Glutamatergic neuron (in vitro differentiated cells): ENCODE measurements at regions not wholly inside any gene's neighbourhood (a gene's known extent, or its start where the extent isn't known, plus 50 kb on each side); places are given as distances from the start of the nearest gene placed in this dataset.

Experiments used
- DNase-seq: peaks from one replicate; pipeline ENCODE4 v3.0.0; 2022
- H3K27ac Mint-ChIP-seq: one replicate; pipeline ENCODE4 v1.8.0; 2020; ENCODE audit warnings: mild to moderate bottlenecking, mixed read lengths, inconsistent platforms; ENCODE audit not compliant: unreplicated experiment
- H3K27me3 Mint-ChIP-seq: one replicate; pipeline ENCODE4 v1.8.0; 2020; ENCODE audit warnings: mild to moderate bottlenecking, moderate library complexity, mixed read lengths, inconsistent platforms; ENCODE audit not compliant: unreplicated experiment
- H3K36me3 Mint-ChIP-seq: one replicate; pipeline ENCODE4 v1.8.0; 2020; ENCODE audit warnings: mild to moderate bottlenecking, mixed read lengths, inconsistent platforms; ENCODE audit not compliant: unreplicated experiment
- H3K4me1 Mint-ChIP-seq: one replicate; pipeline ENCODE4 v1.8.0; 2020; ENCODE audit warnings: mild to moderate bottlenecking, low read depth, mixed read lengths, inconsistent platforms; ENCODE audit not compliant: unreplicated experiment
- H3K4me3 Mint-ChIP-seq: one replicate; pipeline ENCODE4 v1.8.0; 2020; ENCODE audit warnings: mild to moderate bottlenecking, mixed read lengths, inconsistent platforms; ENCODE audit not compliant: unreplicated experiment
- H3K9me3 Mint-ChIP-seq: one replicate; pipeline ENCODE4 v1.8.0; 2020; ENCODE audit warnings: mild to moderate bottlenecking, moderate library complexity, mixed read lengths, inconsistent platforms; ENCODE audit not compliant: unreplicated experiment
- CTCF ChIP-seq: fragments of 200-600 bp; sonication (generic); IDR thresholded peaks from one replicate; pipeline ENCODE4 v1.5.0; 2021; ENCODE audit not compliant: partially characterized antibody, unreplicated experiment

DNA sequence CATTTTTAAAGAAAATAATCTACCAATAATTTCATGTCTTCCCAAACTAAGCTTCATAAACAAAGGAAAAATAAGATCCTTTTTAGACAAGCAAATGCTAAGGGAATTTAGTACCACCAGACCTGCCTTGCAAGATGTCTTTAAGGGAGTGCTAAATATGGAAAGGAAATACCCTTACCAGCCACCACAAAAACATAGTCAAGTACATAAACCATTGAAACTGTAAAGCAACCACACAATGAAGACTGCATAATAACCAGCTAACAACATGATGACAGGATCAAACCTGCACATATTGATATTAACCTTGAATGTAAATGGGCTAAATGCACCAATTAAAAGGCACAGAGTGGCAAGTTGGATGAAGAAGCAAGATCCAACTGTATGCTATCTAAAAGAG lies 586.5 kb upstream of the NRG3 start:
- no peaks in the 10 kb centered on the region for H3K36me3 Mint-ChIP-seq
- no peaks in the 10 kb centered on the region for H3K27me3 Mint-ChIP-seq
- no peak overlapping the region for H3K27ac Mint-ChIP-seq
- no peaks in the 10 kb centered on the region for H3K4me1 Mint-ChIP-seq
- no peak overlapping the region for H3K4me3 Mint-ChIP-seq
- H3K9me3 Mint-ChIP-seq, result no peaks in the 10 kb centered on the region
- no peak for DNase-seq
- no peak for TF ChIP-seq CTCF

DNA sequence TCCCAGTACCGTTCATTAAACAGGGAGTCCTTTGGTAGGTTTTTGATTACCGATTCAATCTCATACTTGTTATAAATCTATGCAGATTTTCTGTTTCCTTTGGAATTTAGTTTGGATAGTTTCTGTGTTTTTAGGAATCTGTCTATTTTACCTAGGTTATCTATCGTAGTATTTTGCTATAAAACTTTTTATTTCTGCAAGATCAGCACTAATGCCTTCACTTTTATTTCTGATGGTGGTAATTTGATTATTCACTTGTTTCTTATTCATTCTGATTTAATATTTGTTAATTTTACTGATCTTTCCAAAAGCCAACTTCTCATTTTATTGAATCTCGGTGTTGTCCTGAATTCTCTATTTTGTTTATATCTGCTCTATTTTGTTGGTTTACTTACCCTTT lies 577.7 kb upstream of the NRG3 start:
- H3K9me3 Mint-ChIP-seq, result no peaks in the 10 kb centered on the region
- H3K27ac Mint-ChIP-seq, result no peak overlapping the region
- DNase-seq, result no peak
- TF ChIP-seq CTCF, result no peak
- no peaks in the 10 kb centered on the region for H3K27me3 Mint-ChIP-seq
- no peaks in the 10 kb centered on the region for H3K4me1 Mint-ChIP-seq
- H3K36me3 Mint-ChIP-seq, result no peaks in the 10 kb centered on the region
- H3K4me3 Mint-ChIP-seq, result no peak overlapping the region

GRCh38 chr10:81303656-81304055 lies 571.3 kb upstream of the NRG3 start:
- DNase-seq, result no peak
- peaks cover 2% of the 10 kb centered on the region for H3K27me3 Mint-ChIP-seq
- H3K36me3 Mint-ChIP-seq, result no peaks in the 10 kb centered on the region
- no peak overlapping the region for H3K4me3 Mint-ChIP-seq
- H3K9me3 Mint-ChIP-seq, result no peaks in the 10 kb centered on the region
- no peak for TF ChIP-seq CTCF
- H3K27ac Mint-ChIP-seq, result no peak overlapping the region
- no peaks in the 10 kb centered on the region for H3K4me1 Mint-ChIP-seq

DNA sequence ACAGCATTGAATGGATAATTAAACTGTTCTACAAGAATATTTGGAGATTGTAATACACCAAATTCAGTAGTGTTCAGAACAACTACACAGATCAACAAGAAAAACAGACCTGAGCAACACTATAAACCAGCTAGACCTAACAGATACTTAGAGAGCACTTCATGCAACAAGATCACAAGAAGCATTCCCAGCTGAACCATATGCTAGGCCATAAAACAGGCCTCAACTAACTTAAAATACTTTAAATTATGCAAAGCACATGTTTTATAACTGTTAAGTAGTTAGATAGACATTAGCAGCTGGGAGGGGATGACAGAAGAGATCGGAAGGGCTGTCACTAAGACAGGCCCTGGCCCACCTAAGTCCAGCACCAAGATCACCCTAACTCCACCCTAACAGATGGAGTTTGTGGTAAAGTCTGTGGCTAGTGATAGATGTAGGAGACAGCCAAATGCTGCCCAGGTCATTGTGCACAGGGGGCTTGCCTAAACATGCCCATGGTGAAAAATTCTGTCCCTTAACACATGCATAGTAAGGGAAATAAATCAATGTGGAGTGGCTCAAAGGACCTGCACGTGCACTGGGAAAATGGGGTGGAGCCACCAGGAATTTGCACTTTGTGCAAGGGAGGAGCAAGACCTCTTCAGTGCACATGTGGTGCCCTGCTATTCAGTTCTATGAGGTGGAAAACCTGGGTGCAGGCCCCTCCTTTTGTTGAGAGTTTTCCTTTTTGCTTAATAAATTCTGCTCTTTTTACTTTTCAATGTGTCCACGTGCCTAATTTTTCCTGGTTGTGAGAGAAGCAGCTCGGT lies 567.8 kb upstream of the NRG3 start:
- H3K4me3 Mint-ChIP-seq, result no peak overlapping the region
- H3K36me3 Mint-ChIP-seq, result no peaks in the 10 kb centered on the region
- H3K4me1 Mint-ChIP-seq, result no peaks in the 10 kb centered on the region

More for the DNA sequence above, 567.8 kb upstream of the NRG3 start:
- no peak for DNase-seq
- TF ChIP-seq CTCF, result no peak
- H3K27ac Mint-ChIP-seq, result no peak overlapping the region
- no peaks in the 10 kb centered on the region for H3K9me3 Mint-ChIP-seq
- peaks cover 2% of the 10 kb centered on the region for H3K27me3 Mint-ChIP-seq
